Astrocyte of the hippocampus (primary cell): ENCODE measurements at regions not wholly inside any gene's neighbourhood (a gene's known extent, or its start where the extent isn't known, plus 50 kb on each side); places are given as distances from the start of the nearest gene placed in this dataset.
"Not testable (repeated sequence)": the region's sequence is repeated elsewhere in the genome, so short reads cannot be mapped to it uniquely, and the experiment has no call there.

Experiments
- DNase-seq: peaks from one replicate; pipeline ENCODE4 v3.0.0; 2011; ENCODE audit warnings: low read depth, low spot score

DNA sequence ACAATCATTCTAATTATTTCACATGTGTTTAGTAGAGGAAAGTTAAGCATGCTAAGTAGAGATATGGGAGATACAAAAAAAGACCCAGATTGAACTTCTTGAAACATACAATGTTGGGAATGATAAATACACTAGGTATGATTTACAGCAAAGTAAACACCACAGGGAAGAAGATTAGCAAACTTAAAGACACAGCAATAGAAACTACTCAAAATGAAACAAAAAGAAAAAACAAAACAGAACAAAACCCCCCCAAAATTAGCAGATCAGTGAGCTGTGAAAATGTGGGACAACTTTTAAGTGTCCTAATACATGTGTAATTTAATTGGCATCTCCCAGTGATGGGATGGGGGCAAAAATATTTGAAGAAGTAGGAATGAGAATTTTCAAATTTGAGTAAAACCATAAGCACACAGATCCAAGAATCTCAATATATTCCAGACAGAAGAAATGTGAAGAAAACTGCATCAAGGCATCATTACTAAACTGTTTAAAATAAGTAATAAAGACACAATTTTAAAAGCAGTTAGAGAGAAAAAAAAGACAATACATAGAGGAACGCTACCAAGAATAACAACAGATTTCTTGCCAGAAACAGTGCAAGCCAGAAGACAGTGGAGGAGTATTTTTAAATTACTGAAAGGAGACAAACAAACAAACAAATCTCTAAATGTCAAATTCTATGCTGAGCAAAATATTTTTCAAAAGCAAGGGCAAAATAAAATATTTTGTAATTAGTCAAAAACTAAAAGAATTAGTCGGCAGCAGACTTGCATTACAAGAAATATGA lies 473.7 kb downstream of the QKI start:
- DNase-seq = no peak

DNA sequence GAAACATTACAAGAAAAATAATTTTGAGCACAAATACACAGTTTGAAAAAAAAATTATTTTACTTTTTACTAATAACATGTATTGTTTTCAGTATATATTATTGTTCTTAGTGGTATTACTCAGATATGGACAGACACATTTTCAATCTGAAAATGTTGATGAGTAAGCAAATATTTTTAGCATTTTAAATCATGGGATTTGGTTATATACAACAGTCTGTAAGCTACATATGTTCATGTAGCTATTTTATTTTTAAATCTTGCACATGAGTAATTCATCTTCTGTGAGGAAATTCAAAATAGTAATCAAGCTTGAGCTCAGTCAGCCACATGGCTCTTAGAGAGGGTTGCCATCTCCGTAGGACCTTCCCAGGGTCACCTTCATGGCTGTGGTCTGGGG lies 471.9 kb downstream of the QKI start:
- DNase-seq = no peak

DNA sequence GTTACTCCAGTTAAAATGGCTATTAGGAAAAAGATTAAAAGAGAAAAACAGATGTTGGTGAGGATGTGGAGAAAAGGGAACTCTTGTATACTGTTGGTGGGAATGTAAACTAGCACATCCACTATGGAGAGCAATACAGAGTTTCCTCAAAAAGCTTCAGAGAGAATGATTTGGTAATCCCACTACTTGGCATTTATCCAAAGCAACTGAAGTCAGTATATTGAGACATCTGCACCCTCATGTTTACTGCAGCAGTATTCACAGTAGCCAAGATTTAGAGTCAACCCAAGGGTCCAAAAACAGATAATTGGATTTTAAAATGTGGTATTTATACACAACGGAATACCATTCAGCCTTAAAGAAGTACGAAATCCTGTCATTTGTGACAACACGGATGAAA lies 469.5 kb downstream of the QKI start:
- no peak for DNase-seq

- DNase-seq = no peak
Measured at GRCh38 chr6:163878698-163879097, 464.2 kb downstream of the QKI start.

DNA sequence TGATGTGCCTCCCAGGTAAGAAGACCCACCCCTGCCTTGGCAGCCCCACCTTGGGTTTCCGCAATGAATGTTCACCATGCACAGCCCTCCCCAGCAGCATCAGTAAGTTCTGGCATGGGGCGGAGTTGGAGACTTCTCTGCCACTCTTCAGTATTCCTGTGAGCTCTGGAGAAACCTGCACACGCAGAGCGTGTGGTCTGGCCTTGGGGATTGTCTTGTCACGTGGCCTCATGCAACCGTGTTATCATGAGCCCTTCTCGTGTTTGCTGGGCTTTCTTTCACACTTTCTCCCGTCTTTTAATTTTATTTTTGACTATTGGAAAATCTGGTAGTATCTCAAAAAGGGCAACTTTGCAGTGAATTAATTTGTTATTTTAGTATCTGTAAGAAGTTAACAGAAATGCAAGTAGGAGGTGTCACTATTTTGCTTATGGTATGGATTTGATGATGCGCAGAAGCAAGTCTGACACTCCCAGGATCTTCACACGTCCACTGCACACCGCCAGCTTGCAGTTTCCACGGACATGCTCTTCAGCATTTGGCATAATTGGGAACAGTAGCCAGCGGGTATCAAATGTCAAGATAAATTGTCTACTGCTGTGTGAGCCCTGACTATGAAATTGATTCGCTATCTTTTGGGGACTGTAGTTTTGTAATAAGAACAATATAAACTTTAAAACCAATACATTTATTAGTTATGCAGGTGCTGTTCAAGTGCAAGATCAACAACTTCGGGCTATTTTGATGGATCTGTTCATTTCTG lies 463.5 kb downstream of the QKI start:
- no peak for DNase-seq

DNA sequence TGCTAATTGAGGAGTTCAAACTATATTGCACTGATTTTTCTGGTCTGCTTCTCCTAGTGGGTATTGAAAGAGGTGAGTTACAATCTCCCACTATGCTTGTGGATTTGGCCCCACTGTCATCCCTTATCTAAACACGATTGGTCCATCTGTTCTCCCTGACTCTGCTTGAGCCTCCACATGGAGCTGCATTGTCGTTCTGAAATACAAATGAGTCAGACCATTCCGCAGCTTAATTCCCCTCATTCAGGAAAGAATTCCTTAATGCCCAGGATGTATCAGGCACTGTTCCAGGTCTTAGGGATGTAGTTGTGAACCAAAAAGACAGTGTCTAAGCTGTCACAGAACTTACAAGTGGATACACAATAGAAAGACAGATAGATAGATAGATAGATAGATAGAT lies 461.9 kb downstream of the QKI start:
- DNase-seq = peak; percentile 69

- DNase-seq = no peak
Measured at GRCh38 chr6:163874784-163875183, 460.3 kb downstream of the QKI start.

DNA sequence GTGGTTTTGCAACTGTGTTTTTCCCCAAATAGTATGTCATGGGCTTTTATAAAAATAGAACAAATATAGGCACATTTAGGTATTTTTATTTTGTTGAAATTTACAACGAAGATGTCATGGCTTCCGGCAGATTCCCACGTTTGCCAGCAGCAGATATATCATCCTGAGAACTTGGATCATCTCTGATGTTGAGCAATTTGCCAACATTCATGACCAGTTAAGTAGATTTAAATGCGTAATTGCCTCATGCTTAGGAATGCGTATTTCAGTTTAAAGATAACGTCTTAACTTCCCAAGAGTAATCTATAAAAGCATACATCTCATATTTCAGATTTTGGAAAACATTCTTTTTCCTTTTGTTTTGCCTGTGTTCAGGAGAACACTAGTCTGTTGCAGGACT lies 457.8 kb downstream of the QKI start:
- peak; percentile 49 for DNase-seq

DNA sequence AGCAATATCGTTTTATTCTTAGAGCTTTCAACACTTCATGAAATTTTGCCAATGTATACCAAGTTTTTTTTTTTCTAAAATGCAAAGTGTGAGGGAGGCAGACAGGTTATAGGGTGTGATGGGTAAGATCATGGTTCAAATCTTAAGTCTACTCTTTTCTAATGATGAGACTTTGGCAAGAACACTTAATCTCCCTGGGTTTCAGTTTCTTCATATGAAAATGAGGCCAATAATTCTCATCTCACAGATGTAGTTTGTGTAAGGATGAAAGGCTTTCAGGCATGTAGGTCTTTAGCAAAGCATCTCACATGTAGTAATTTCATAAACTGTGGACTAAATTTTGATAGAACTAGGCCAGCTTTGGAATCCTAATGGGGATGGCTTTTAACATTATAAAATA lies 457.1 kb downstream of the QKI start:
- no peak for DNase-seq

DNA sequence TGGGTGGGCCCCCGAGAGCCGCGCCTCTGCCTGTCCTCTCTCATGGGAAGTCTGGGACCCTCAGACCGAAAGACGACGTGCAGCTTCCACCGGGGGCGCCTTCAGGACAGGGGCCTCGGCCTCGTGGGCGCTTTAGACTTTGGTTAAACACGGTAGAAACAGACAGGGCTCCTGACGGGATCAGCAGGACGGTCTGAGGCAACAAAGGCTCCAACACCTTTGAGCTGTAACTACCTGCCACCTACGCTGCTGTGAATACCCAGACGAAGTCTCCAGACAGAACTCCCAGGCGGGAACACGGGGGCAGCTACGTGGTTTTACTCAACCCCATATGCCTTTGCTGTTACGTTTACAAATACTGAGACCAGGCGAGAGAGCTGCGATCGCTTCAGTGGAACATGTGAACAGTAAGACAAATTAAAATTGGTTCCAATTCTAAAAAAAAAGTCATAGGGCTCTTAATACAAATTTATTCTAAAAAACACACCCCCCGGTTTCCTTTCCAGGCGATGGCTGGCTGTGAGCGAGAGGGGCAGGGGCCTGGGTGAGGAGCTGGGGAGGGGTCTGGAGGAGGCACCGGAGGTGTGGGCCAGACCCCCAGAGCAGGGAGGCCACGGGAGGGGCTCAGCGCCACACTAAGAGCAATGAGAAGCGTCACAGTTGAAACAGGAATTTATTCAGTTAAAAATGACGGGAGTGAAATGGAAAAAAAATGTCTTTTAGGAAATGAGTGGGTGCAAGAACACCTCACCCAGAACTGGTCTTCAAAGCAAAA lies 453.2 kb downstream of the QKI start:
- DNase-seq = no peak

DNA sequence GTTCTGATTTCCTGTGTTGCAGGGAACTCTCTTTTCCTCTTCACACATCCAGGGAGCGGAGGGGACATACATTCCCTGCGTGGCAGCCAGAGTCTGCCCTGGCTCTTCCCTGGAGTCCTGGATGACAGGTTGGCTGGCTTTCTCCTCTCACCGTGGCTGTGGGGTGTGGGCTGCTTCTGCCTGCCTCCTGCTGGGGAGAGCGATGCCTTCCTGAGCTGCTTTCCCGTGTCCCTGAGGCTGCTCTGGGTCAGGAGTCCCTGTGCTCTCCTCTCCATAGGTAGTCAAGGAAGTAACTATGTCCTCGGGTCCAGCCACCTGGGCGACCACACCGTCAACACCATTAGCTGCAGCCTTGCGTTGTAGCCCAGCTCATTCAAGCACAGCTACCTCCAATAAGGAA lies 451.7 kb downstream of the QKI start:
- DNase-seq = no peak

DNA sequence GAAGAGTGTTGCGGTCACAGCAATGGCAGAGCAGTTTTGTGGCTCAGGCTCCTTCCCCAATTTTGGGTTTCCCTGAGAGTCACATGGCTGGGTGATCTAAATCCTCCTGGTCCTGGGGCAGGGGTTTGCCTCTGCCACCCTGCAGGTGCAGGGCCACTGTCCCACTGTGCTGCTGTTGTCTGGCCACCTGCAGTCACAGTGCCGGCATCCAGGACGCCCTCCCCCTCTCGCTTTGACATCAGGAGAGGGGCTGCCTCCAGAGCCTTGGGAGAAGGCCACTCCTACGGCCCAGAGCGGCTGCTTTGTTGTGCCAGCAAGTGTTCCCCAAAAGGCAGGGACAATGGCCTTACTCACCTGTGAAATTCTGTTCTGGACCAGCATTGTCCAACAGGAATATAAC lies 449.0 kb downstream of the QKI start:
- DNase-seq = no peak

DNA sequence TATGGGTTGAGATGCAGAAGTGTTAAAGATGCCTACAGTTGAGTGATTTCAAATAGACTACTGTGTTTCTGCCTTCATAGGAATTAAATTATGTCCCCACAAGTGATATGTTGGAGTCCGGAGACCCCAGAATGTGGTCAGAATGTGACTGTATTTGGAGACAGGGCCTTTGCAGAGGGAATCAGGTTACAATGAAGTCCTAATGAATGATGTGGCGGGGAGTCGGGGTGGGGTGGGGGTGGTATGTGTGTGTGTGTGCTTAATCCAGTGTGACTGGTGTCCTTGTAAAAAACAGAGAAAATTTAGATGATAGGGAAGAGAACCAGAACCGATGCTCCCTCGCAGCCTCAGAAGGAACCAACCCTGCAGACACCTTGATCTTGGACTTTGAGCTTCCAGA lies 448.2 kb downstream of the QKI start:
- no peak for DNase-seq

GRCh38 chr6:163861627-163862026 lies 447.1 kb downstream of the QKI start:
- no peak for DNase-seq

DNA sequence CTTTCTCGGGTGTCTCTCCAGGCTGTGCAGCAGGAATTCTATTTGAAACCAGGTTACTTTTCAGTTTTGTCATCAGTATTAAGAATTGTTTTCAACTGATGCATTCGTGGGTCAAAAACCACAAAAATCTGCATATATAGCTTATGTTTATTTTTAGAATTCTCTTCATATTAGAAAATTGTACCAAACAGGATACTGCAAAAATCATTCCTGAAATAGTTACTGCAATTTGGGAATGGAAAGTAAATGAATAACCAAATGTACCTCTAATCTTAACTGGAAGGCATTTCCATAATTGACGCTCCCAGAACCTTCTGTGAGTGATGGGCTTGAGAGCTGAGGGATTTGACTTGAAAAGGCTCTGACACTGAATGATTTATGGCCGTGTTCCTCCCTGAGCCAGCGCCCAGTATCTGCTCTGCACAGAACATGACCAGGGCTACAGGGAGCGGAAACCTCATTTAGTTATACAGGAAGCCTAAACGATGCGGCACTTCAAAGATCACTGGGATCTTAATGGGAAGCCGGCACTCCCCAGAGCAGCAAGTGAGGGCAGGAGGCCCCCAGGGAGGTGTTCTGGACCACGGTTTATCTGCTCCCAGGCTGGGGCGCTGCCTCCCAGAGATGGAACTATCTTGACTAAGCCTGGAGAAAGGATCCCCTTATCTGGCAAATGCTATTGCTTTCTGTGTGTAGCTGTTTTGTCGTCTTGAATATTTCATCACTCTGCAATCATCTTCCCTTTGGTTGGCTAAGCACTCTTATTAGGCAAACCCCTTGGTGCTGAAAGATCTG lies 446.0 kb downstream of the QKI start:
- DNase-seq = peak; percentile 54

DNA sequence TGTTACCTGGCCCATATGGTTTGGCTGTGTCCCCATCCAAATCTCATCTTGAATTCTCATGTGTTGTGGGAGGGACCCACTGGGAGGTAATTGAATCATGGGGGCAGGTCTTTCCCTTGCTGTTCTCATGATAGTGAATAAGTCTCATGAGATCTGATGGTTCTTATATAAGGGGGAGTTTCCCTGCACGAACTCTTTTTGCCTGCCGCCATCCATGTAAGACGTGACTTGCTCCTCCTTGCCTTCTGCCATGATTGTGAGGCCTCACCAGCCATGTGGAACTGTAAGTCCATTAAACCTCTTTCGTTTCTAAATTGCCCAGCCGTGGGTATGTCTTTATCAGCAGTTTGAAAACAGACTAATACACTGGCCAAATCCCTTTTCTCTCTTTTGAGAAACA lies 444.4 kb downstream of the QKI start:
- DNase-seq = not testable (repeated sequence)

GRCh38 chr6:163857421-163857820 lies 442.9 kb downstream of the QKI start:
- no peak for DNase-seq

DNA sequence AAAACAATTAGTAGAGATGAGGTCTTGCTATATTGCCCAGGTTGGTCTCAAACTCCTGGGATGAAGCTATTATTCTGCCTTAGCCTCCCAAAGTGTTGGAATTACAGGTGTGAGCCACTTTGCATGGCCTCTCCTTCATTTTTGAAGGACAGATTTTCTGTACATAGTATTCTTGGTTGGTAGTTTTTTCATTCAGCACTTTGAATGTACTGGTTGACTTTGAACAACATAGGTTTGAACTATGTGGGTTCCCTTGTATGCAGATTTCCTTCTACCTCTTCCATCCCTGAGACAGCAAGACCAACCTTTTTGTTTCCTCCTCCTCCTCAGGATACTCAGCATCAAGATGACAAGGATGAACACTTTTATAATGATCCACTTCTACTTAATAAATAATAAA lies 436.4 kb downstream of the QKI start:
- DNase-seq = no peak

DNA sequence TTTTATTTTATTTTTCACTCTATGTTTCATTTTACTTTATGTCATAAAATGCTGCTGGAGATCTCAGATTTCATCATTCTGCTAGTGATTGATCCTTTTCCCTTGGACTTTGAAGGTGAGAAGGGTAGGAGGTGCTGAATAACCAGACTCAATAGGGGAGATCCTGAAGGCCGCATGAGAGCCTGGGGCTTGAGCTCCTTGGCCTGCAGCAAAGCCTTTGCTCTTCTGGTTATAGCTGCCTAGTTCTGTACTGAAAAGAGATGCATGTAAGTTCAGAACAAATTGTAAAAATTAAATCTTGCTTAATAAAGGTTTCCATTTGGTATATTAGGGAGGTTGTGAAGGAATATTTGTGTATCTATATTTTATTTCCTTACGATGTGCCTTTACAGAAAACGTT lies 430.2 kb downstream of the QKI start:
- DNase-seq = no peak

GRCh38 chr6:163844357-163844756 lies 429.8 kb downstream of the QKI start:
- no peak for DNase-seq

GRCh38 chr6:163843218-163843617 lies 428.7 kb downstream of the QKI start:
- no peak for DNase-seq

DNA sequence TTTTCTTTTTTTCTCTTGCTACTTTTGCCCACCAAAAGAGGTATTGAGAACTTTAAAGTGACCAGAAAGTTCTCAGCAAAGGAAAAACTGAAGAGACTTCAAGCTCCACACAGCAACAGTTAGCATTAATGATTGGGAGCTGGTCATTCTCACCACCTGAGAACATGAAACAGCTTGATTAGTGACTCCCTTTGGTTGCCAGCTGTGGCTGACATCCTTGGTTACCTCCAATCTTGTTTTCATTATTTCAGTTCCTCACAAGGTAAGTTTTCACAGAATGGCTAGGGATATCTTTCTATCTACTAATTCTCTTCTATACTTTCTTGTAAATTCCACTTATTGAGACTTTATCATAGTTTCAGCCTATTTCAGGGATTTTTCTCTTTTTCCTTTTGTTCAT lies 427.9 kb downstream of the QKI start:
- no peak for DNase-seq
